GM12865 (cell line): ENCODE measurements at regions not wholly inside any gene's neighbourhood (a gene's known extent, or its start where the extent isn't known, plus 50 kb on each side); places are given as distances from the start of the nearest gene placed in this dataset.
"Not testable (repeated sequence)": the region's sequence is repeated elsewhere in the genome, so short reads cannot be mapped to it uniquely, and the experiment has no call there.

Experiments
- DNase-seq: peaks from one replicate; pipeline ENCODE4 v3.0.0; 2010; ENCODE audit warnings: low read depth
- H3K4me3 ChIP-seq: 2 replicates; pipeline ENCODE4 v1.5.1; 2011; ENCODE audit warnings: mild to moderate bottlenecking, low read depth, low read length, control low read depth
- TF ChIP-seq, protein P1 (sequence below): IDR thresholded peaks from 2 replicates; pipeline ENCODE4 v1.5.1; 2011; ENCODE audit warnings: low read length, control low read depth, low read depth, inconsistent platforms; ENCODE audit not compliant: insufficient read depth; ENCODE audit errors: missing control alignments

DNA sequence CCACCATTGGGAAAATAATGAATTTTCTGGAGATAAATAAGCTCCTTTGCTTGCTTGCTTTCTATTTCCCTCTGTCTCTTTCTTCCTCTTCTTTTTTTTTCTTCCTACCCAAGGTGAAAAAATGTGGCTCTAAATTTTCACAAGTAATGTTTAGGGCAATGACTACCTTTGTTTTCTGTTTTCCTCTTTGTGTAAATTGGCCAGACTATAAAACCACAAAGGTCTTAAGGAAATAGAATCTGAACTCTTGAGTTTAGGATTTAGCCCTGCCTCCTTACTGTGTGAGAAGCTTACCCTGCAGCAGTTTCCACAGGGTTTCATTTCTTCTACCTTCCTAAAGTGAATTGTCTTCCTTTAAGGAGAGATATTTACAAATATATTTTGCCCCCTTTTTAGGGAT is 330.4 kb downstream of the ARL4A start:
- H3K4me3 ChIP-seq, result no peak overlapping the region

GRCh38 chr7:13021566-13022300 is 334.3 kb downstream of the ARL4A start:
- no peak overlapping the region for H3K4me3 ChIP-seq
- TF ChIP-seq, protein P1, sequence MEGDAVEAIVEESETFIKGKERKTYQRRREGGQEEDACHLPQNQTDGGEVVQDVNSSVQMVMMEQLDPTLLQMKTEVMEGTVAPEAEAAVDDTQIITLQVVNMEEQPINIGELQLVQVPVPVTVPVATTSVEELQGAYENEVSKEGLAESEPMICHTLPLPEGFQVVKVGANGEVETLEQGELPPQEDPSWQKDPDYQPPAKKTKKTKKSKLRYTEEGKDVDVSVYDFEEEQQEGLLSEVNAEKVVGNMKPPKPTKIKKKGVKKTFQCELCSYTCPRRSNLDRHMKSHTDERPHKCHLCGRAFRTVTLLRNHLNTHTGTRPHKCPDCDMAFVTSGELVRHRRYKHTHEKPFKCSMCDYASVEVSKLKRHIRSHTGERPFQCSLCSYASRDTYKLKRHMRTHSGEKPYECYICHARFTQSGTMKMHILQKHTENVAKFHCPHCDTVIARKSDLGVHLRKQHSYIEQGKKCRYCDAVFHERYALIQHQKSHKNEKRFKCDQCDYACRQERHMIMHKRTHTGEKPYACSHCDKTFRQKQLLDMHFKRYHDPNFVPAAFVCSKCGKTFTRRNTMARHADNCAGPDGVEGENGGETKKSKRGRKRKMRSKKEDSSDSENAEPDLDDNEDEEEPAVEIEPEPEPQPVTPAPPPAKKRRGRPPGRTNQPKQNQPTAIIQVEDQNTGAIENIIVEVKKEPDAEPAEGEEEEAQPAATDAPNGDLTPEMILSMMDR, result no peak
- DNase-seq, result no peak

More for the DNA sequence above, 330.4 kb downstream of the ARL4A start:
- TF ChIP-seq, protein P1, result no peak
- no peak for DNase-seq

DNA sequence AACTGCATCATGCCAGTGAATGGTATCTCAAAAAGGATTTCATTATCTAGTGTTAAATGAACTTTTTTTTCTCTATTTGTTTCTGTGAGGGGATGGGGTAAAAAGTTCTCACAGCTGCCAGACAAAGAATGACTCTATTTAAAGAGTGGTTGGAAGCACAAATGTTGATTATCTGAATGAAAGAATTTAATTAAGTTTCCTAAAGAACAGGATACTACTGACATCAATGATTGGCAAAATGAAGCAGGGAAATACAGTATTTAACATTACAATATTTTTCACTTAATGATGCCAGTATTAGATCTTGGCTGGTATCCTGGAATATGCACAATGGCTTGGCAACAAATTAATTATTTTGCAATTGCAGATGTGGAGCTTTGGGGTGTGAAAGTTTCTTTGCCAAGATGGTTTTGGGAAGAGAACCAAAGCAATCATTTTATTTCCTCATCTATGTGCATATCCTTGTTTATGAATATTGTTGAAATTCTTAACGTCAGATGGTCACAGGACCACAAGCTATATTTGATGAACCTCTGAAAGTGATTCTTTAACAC is 336.8 kb downstream of the ARL4A start:
- H3K4me3 ChIP-seq, result no peak overlapping the region
- TF ChIP-seq, protein P1, result no peak
- no peak for DNase-seq

- DNase-seq, H3K4me3 ChIP-seq: not testable (repeated sequence)
Measured at GRCh38 chr7:13025043-13025442, 337.6 kb downstream of the ARL4A start.

- no peak overlapping the region for H3K4me3 ChIP-seq
- DNase-seq, result no peak
- TF ChIP-seq, protein P1, result no peak
Measured at GRCh38 chr7:13027321-13027720, 339.9 kb downstream of the ARL4A start.

DNA sequence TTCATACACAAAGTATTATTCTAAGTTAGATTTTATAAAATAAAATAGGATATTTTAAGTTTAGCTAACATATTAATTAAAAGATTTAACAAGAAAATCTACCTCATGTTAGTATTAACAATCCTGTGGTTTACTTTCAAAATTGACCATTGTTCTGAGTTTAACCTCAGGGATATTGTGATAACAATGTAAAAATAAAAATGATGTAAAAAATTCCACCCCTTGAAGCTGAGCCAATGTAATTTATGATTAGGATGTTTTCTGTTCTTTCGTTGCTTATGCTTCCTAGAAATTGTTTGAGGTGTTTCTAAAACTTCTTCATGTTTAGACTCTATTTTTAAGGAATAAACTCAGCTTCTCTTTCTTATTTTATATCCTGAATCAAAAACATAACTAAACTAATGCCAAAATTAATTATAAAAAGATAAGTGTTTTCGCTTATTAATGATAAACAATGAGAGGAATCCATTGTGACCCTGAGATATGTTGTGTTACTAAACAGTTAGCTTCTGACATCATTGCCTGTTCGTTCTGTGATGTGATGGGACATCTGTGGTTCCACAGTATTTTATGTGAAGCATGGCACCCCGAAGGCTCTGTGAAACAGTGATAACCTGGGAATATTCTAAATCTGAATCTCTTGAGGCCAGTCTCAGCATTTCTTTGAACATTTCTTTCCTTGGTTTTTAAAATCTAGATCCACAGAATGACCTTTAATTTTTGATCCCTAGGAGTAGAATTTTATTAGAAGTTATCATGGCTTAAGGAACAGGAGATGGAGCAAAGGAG is 340.8 kb downstream of the ARL4A start:
- H3K4me3 ChIP-seq, result no peak overlapping the region
- TF ChIP-seq, protein P1, result no peak
- DNase-seq, result no peak

GRCh38 chr7:13028825-13029099 is 341.3 kb downstream of the ARL4A start:
- H3K4me3 ChIP-seq, result no peak overlapping the region
- DNase-seq, result no peak
- TF ChIP-seq, protein P1, result no peak
